Nephron (organoid): ENCODE measurements at regions not wholly inside any gene's neighbourhood (a gene's known extent, or its start where the extent isn't known, plus 50 kb on each side); places are given as distances from the start of the nearest gene placed in this dataset.

Experiments
- H3K27ac Mint-ChIP-seq, 3 experiments: 2 replicates each; pipeline ENCODE4 v1.8.0; 2020; ENCODE audit warnings: mixed read lengths in 3 of 3, mild to moderate bottlenecking in 2 of 3, moderate library complexity in 1 of 3
- H3K27me3 Mint-ChIP-seq: 2 replicates; pipeline ENCODE4 v1.8.0; 2021; ENCODE audit warnings: low read depth, mild to moderate bottlenecking, moderate library complexity, mixed read lengths
- H3K36me3 Mint-ChIP-seq: 2 replicates; pipeline ENCODE4 v1.8.0; 2020; ENCODE audit warnings: low read depth, mixed read lengths
- H3K4me1 Mint-ChIP-seq: 2 replicates; pipeline ENCODE4 v1.8.0; 2020; ENCODE audit warnings: mixed read lengths
- H3K4me3 Mint-ChIP-seq, 3 experiments: 2 replicates each; pipeline ENCODE4 v1.8.0; 2020; ENCODE audit warnings: mild to moderate bottlenecking in 3 of 3, mixed read lengths in 3 of 3, moderate library complexity in 2 of 3
- H3K9me3 Mint-ChIP-seq: 2 replicates; pipeline ENCODE4 v1.8.0; 2020; ENCODE audit warnings: mixed read lengths
- TF ChIP-seq, protein P1 (sequence below), 3 experiments: fragments of 200-600 bp; sonication (generic); IDR thresholded peaks; one replicate each; pipeline ENCODE4 v1.5.0; 2021; ENCODE audit warnings: antibody characterized with exemption in 3 of 3; ENCODE audit not compliant: unreplicated experiment in 3 of 3

- no peaks in the 10 kb centered on the region for H3K36me3 Mint-ChIP-seq
- no peaks in the 10 kb centered on the region for H3K27me3 Mint-ChIP-seq
- TF ChIP-seq, protein P1, sequence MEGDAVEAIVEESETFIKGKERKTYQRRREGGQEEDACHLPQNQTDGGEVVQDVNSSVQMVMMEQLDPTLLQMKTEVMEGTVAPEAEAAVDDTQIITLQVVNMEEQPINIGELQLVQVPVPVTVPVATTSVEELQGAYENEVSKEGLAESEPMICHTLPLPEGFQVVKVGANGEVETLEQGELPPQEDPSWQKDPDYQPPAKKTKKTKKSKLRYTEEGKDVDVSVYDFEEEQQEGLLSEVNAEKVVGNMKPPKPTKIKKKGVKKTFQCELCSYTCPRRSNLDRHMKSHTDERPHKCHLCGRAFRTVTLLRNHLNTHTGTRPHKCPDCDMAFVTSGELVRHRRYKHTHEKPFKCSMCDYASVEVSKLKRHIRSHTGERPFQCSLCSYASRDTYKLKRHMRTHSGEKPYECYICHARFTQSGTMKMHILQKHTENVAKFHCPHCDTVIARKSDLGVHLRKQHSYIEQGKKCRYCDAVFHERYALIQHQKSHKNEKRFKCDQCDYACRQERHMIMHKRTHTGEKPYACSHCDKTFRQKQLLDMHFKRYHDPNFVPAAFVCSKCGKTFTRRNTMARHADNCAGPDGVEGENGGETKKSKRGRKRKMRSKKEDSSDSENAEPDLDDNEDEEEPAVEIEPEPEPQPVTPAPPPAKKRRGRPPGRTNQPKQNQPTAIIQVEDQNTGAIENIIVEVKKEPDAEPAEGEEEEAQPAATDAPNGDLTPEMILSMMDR (IDR thresholded peaks at IDR 0.05; ENCODE audit: unreplicated experiment in 3 of 3): no peak
- no peak overlapping the region for H3K4me3 Mint-ChIP-seq
- H3K27ac Mint-ChIP-seq: no peak overlapping the region
- H3K9me3 Mint-ChIP-seq: peaks cover 4% of the 10 kb centered on the region
- no peaks in the 10 kb centered on the region for H3K4me1 Mint-ChIP-seq
Measured at GRCh38 chr1:71311376-71311775, 230.5 kb upstream of the ZRANB2 start.

GRCh38 chr1:71307451-71307850, 226.6 kb upstream of the ZRANB2 start:
- Mint-ChIP-seq H3K4me3 (no peak overlapping the region), H3K27ac (no peak overlapping the region), H3K27me3 (no peaks in the 10 kb centered on the region), H3K4me1 (no peaks in the 10 kb centered on the region), H3K36me3 (no peaks in the 10 kb centered on the region), H3K9me3 (no peaks in the 10 kb centered on the region)
- TF ChIP-seq, protein P1 (IDR thresholded peaks at IDR 0.05; ENCODE audit: unreplicated experiment in 3 of 3): no peak

DNA sequence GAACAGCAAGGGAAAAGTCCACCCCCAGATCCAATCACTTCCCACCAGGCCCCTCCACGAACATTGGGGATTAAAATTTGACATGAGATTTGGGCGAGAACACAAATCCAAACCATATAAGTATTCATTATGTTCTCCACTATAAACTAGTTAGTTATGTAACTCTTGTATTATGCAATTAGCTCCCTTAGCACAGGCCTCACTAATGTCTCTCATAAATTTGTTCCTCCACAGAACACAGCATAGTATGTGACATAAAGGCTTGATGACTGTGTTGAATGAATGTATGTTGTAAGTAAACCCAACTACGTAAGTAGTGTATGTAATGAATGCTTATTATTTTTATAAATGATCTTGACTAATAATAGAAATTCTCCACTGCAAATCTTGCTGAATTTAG, 223.3 kb upstream of the ZRANB2 start:
- Mint-ChIP-seq H3K27ac (no peak overlapping the region), H3K27me3 (no peaks in the 10 kb centered on the region), H3K9me3 (no peaks in the 10 kb centered on the region), H3K4me1 (no peaks in the 10 kb centered on the region), H3K36me3 (no peaks in the 10 kb centered on the region), H3K4me3 (no peak overlapping the region)
- TF ChIP-seq, protein P1 (IDR thresholded peaks at IDR 0.05; ENCODE audit: unreplicated experiment in 3 of 3): no peak

- TF ChIP-seq, protein P1 (IDR thresholded peaks at IDR 0.05; ENCODE audit: unreplicated experiment in 3 of 3): no peak
- Mint-ChIP-seq H3K27ac (no peak overlapping the region), H3K36me3 (no peaks in the 10 kb centered on the region), H3K4me3 (no peak overlapping the region), H3K27me3 (no peaks in the 10 kb centered on the region), H3K4me1 (no peaks in the 10 kb centered on the region), H3K9me3 (no peaks in the 10 kb centered on the region)
Measured at GRCh38 chr1:71303617-71304041, 222.8 kb upstream of the ZRANB2 start.

- TF ChIP-seq, protein P1 (IDR thresholded peaks at IDR 0.05; ENCODE audit: unreplicated experiment in 3 of 3): no peak
- H3K4me1 Mint-ChIP-seq: no peaks in the 10 kb centered on the region
- H3K27me3 Mint-ChIP-seq: no peaks in the 10 kb centered on the region
- no peaks in the 10 kb centered on the region for H3K36me3 Mint-ChIP-seq
- H3K4me3 Mint-ChIP-seq: no peak overlapping the region
- H3K9me3 Mint-ChIP-seq: no peaks in the 10 kb centered on the region
- no peak overlapping the region for H3K27ac Mint-ChIP-seq
Measured at GRCh38 chr1:71298633-71299032, 217.8 kb upstream of the ZRANB2 start.

DNA sequence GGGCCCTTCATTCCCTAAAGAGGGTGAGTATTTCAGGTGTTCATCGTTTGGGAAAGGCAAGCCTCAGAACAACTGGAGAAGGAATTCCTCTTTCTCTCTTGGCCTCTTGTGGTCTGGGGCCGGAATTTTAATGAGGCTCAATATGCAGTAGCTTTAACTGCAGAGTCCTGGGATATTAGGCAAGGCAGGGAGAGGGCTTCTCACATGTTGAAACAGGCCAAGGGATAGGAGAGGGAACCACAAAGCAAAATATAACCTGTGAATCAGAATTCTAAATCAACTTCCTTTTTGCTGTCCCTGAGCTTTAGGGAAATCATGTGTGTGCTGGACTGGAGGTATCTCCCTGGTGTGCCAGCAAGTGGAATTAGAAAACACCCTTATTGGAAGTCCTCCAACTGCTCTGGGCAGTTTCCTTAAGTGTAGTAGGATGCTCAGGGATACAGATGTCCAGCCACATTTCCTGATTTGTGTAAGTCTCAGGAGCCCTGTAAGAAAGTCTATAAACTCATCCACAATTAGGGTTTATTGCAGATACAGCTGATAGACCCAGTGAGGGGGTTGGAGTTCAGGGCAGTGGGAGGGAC, 215.8 kb upstream of the ZRANB2 start:
- Mint-ChIP-seq H3K27me3 (no peaks in the 10 kb centered on the region), H3K4me1 (no peaks in the 10 kb centered on the region), H3K36me3 (no peaks in the 10 kb centered on the region), H3K9me3 (no peaks in the 10 kb centered on the region), H3K27ac (no peak overlapping the region), H3K4me3 (no peak overlapping the region)
- TF ChIP-seq, protein P1 (IDR thresholded peaks at IDR 0.05; ENCODE audit: unreplicated experiment in 3 of 3): no peak
